Sigmoid colon (tissue), 4 donors: ENCODE measurements at regions not wholly inside any gene's neighbourhood (a gene's known extent, or its start where the extent isn't known, plus 50 kb on each side); places are given as distances from the start of the nearest gene placed in this dataset.

Experiments
- POLR2A ChIP-seq, 2 donors: fragments of 450-650 bp; IDR thresholded peaks; one replicate each; pipeline ENCODE4 v1.6.1; 2016; ENCODE audit warnings: antibody characterized with exemption in 2 of 2, mild to moderate bottlenecking in 2 of 2, moderate library complexity in 2 of 2
- POLR2AphosphoS5 ChIP-seq, 4 donors: sonication (generic); formaldehyde crosslinking; IDR thresholded peaks; one replicate each; pipeline ENCODE4 v1.6.1; 2017; ENCODE audit warnings: antibody characterized with exemption in 4 of 4
- TF ChIP-seq, protein P1 (sequence below), 4 experiments: fragments of 450-650 bp in 3 of 4; fragments of 200-600 bp in 1 of 4; IDR thresholded peaks; one replicate each; pipeline ENCODE4 v1.5.1; 2016 to 2019; ENCODE audit warnings: antibody characterized with exemption in 4 of 4, mild to moderate bottlenecking in 3 of 4, moderate library complexity in 2 of 4

DNA sequence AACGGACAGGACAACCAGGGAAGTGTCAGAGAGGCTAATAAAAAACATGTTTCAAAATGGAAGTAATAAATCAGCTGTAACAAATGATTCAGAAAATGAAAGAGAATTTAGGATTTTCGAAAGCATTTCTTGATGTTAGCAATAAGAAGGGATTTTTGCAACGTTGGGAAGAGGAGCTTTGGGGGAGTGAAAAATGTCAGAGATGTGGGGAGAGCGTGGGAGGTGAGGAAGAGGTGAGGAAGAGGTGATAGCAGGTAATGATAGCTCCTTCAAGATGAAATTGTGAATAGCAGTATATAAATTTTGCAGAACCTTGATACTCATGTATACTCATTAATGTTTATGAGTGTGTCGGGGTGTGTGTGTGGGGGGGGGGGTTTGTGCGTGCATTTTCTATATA, 76.2 kb upstream of the COX10 start:
- TF ChIP-seq, protein P1, sequence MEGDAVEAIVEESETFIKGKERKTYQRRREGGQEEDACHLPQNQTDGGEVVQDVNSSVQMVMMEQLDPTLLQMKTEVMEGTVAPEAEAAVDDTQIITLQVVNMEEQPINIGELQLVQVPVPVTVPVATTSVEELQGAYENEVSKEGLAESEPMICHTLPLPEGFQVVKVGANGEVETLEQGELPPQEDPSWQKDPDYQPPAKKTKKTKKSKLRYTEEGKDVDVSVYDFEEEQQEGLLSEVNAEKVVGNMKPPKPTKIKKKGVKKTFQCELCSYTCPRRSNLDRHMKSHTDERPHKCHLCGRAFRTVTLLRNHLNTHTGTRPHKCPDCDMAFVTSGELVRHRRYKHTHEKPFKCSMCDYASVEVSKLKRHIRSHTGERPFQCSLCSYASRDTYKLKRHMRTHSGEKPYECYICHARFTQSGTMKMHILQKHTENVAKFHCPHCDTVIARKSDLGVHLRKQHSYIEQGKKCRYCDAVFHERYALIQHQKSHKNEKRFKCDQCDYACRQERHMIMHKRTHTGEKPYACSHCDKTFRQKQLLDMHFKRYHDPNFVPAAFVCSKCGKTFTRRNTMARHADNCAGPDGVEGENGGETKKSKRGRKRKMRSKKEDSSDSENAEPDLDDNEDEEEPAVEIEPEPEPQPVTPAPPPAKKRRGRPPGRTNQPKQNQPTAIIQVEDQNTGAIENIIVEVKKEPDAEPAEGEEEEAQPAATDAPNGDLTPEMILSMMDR (IDR thresholded peaks at IDR 0.05) = no peak
- no peak for TF ChIP-seq POLR2A (IDR thresholded peaks at IDR 0.05)
- TF ChIP-seq POLR2AphosphoS5 (IDR thresholded peaks at IDR 0.05) = no peak
